ENCODE measurements at regions not wholly inside any gene's neighbourhood (a gene's known extent, or its start where the extent isn't known, plus 50 kb on each side); places are given as distances from the start of the nearest gene placed in this dataset.

DNA sequence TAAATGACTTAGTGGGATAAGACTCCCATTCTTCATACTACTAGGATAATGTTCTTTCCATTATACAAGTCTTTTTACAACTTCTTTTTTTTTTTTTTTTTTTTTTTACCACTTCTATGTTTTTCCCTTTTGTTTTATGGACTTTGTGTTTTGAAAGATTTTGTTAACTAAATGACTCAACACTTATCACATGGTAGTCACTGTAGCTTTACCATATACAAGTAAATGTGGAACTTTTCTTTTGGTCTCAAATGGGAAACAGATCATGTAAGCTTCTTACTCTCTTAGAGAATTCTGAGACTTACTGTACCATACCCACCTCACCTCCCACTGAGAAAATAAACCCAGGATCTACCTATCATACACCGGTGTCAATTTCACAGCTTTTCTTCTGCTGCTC is 590.3 kb upstream of the CDH2 start:
- H3K36me3 ChIP-seq (replicated peaks; ENCODE audit: insufficient read depth, low read depth) = no peaks in the 10 kb centered on the region
- no peaks in the 10 kb centered on the region for H3K79me2 ChIP-seq
- no peak overlapping the region for H2AFZ ChIP-seq
- no peaks in the 10 kb centered on the region for H3K4me1 ChIP-seq (ENCODE audit: insufficient read depth)
- H4K20me1 ChIP-seq (ENCODE audit: insufficient read depth, poor library complexity, severe bottlenecking) = no peaks in the 10 kb centered on the region
- DNase-seq (ENCODE audit: low spot score) = no peak
- H3K9me2 ChIP-seq (replicated peaks; ENCODE audit: insufficient read depth) = no peaks in the 10 kb centered on the region
- no peak overlapping the region for H3K4me3 ChIP-seq
- no peaks in the 10 kb centered on the region for H3K9me3 ChIP-seq (ENCODE audit: low read depth)
- WGBS (ENCODE audit: low lambda C conversion rate, missing lambda C conversion rate) = 96% methylated on average over 1 of the region's 1 CpG
- no peak overlapping the region for H3K4me2 ChIP-seq
- no peak overlapping the region for H3K27ac ChIP-seq
- TF ChIP-seq, protein P1, sequence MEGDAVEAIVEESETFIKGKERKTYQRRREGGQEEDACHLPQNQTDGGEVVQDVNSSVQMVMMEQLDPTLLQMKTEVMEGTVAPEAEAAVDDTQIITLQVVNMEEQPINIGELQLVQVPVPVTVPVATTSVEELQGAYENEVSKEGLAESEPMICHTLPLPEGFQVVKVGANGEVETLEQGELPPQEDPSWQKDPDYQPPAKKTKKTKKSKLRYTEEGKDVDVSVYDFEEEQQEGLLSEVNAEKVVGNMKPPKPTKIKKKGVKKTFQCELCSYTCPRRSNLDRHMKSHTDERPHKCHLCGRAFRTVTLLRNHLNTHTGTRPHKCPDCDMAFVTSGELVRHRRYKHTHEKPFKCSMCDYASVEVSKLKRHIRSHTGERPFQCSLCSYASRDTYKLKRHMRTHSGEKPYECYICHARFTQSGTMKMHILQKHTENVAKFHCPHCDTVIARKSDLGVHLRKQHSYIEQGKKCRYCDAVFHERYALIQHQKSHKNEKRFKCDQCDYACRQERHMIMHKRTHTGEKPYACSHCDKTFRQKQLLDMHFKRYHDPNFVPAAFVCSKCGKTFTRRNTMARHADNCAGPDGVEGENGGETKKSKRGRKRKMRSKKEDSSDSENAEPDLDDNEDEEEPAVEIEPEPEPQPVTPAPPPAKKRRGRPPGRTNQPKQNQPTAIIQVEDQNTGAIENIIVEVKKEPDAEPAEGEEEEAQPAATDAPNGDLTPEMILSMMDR (IDR thresholded peaks at IDR 0.05; ENCODE audit: poor library complexity) = no peak
- TF ChIP-seq EZH2phosphoT487 (IDR thresholded peaks at IDR 0.05; ENCODE audit: low read depth, severe bottlenecking, unreplicated experiment) (no peak), EZH2 (IDR thresholded peaks at IDR 0.05; ENCODE audit: borderline replicate concordance) (no peak)
- no peaks in the 10 kb centered on the region for H3K27me3 ChIP-seq

- Histone ChIP-seq H3K27me3 (no peaks in the 10 kb centered on the region), H3K4me1 (ENCODE audit: insufficient read depth) (no peaks in the 10 kb centered on the region), H3K4me2 (no peak overlapping the region), H3K79me2 (no peaks in the 10 kb centered on the region), H3K36me3 (replicated peaks; ENCODE audit: insufficient read depth, low read depth) (no peaks in the 10 kb centered on the region), H3K9me3 (ENCODE audit: low read depth) (no peaks in the 10 kb centered on the region), H4K20me1 (ENCODE audit: insufficient read depth, poor library complexity, severe bottlenecking) (no peaks in the 10 kb centered on the region), H3K9me2 (replicated peaks; ENCODE audit: insufficient read depth) (no peaks in the 10 kb centered on the region), H2AFZ (no peak overlapping the region), H3K27ac (no peak overlapping the region), H3K4me3 (no peak overlapping the region)
- DNase-seq (ENCODE audit: low spot score) = no peak
- no peak for TF ChIP-seq EZH2phosphoT487 (IDR thresholded peaks at IDR 0.05; ENCODE audit: low read depth, severe bottlenecking, unreplicated experiment)
- TF ChIP-seq, protein P1 (IDR thresholded peaks at IDR 0.05; ENCODE audit: poor library complexity) = no peak
- no peak for TF ChIP-seq EZH2 (IDR thresholded peaks at IDR 0.05; ENCODE audit: borderline replicate concordance)
Observed at GRCh38 chr18:28766721-28767120, 589.8 kb upstream of the CDH2 start.

DNA sequence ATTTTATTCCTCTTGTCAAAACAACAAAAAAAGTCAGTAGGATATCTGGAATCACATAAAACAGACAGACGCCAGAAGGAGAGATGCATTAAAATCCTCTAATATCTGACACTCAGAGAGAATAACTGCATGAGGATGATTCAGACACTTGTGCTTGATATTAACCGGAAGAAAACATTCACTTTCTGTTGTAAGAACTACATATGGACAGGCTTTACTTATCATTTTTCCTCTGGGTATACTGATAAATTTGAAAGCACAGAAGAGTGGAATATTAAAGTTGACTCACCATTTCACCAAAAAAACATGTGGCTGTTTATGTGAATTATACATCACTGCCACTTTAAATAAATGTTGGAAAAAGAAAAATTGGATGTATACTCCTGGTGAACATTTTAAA is 589.1 kb upstream of the CDH2 start:
- no peak overlapping the region for H3K4me3 ChIP-seq
- WGBS (ENCODE audit: low lambda C conversion rate, missing lambda C conversion rate) = 59% methylated on average over 2 of the region's 2 CpGs
- no peaks in the 10 kb centered on the region for H3K4me1 ChIP-seq (ENCODE audit: insufficient read depth)
- no peaks in the 10 kb centered on the region for H3K79me2 ChIP-seq
- peak overlapping the region; percentile 13 for H3K4me2 ChIP-seq
- no peak overlapping the region for H3K27ac ChIP-seq
- H4K20me1 ChIP-seq (ENCODE audit: insufficient read depth, poor library complexity, severe bottlenecking) = no peaks in the 10 kb centered on the region
- H3K9me3 ChIP-seq (ENCODE audit: low read depth) = no peaks in the 10 kb centered on the region
- no peak for DNase-seq (ENCODE audit: low spot score)
- no peaks in the 10 kb centered on the region for H3K9me2 ChIP-seq (replicated peaks; ENCODE audit: insufficient read depth)
- H3K27me3 ChIP-seq = no peaks in the 10 kb centered on the region
- TF ChIP-seq EZH2phosphoT487 (IDR thresholded peaks at IDR 0.05; ENCODE audit: low read depth, severe bottlenecking, unreplicated experiment) (no peak), EZH2 (IDR thresholded peaks at IDR 0.05; ENCODE audit: borderline replicate concordance) (no peak)
- TF ChIP-seq, protein P1 (IDR thresholded peaks at IDR 0.05; ENCODE audit: poor library complexity) = no peak
- no peaks in the 10 kb centered on the region for H3K36me3 ChIP-seq (replicated peaks; ENCODE audit: insufficient read depth, low read depth)
- H2AFZ ChIP-seq = no peak overlapping the region

- WGBS (ENCODE audit: low lambda C conversion rate, missing lambda C conversion rate) = 84% methylated on average over 5 of the region's 5 CpGs
- H2AFZ ChIP-seq = no peak overlapping the region
- no peaks in the 10 kb centered on the region for H3K36me3 ChIP-seq (replicated peaks; ENCODE audit: insufficient read depth, low read depth)
- TF ChIP-seq EZH2phosphoT487 (IDR thresholded peaks at IDR 0.05; ENCODE audit: low read depth, severe bottlenecking, unreplicated experiment) (no peak), EZH2 (IDR thresholded peaks at IDR 0.05; ENCODE audit: borderline replicate concordance) (no peak)
- TF ChIP-seq, protein P1 (IDR thresholded peaks at IDR 0.05; ENCODE audit: poor library complexity) = no peak
- no peaks in the 10 kb centered on the region for H4K20me1 ChIP-seq (ENCODE audit: insufficient read depth, poor library complexity, severe bottlenecking)
- H3K4me3 ChIP-seq = no peak overlapping the region
- no peaks in the 10 kb centered on the region for H3K27me3 ChIP-seq
- no peaks in the 10 kb centered on the region for H3K9me2 ChIP-seq (replicated peaks; ENCODE audit: insufficient read depth)
- no peak overlapping the region for H3K4me2 ChIP-seq
- H3K27ac ChIP-seq = no peak overlapping the region
- no peaks in the 10 kb centered on the region for H3K79me2 ChIP-seq
- no peaks in the 10 kb centered on the region for H3K4me1 ChIP-seq (ENCODE audit: insufficient read depth)
- DNase-seq (ENCODE audit: low spot score) = no peak
- no peaks in the 10 kb centered on the region for H3K9me3 ChIP-seq (ENCODE audit: low read depth)
Observed at GRCh38 chr18:28760299-28760698, 583.4 kb upstream of the CDH2 start.

All from hepatocyte (in vitro differentiated cells).